MM.1S (cell line): ENCODE measurements at regions not wholly inside any gene's neighbourhood (a gene's known extent, or its start where the extent isn't known, plus 50 kb on each side); places are given as distances from the start of the nearest gene placed in this dataset.

ENCODE experiments used
- EZH2 ChIP-seq: fragments of 300-600 bp; sonication (generic); optimal IDR thresholded peaks from 2 replicates; pipeline ENCODE3; 2017; ENCODE audit warnings: low read depth, mild to moderate bottlenecking, antibody characterized with exemption, low read length, mixed read lengths
- EZH2phosphoT487 ChIP-seq: fragments of 300-600 bp; sonication (generic); IDR thresholded peaks from 2 replicates; pipeline ENCODE4 v1.6.1; 2018; ENCODE audit warnings: antibody characterized with exemption, low read length
- TF ChIP-seq, protein P1 (sequence below): fragments of 300-600 bp; sonication (generic); IDR thresholded peaks from 2 replicates; pipeline ENCODE4 v1.5.1; 2016; ENCODE audit warnings: antibody characterized with exemption, low read length, mixed read lengths

DNA sequence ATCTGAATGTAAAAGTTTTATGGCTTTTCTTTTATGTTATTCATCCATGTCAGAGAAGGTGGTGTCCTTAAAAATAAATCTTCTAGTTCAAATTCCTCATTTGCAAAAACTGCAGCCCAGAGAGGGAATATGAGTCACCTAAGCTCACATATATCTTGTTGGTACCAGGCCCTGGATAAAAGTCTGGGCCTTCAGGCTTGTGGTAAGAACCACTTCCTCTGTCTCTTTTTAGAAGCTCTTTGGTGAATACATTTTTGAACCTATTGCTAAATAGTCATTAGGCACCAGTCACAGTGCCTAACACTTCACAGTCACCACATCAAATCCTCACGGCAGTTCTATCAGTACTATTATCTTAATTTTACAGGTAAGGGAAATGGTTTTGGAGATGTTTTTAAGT lies 199.2 kb downstream of the KCNS3 start:
- TF ChIP-seq, protein P1, sequence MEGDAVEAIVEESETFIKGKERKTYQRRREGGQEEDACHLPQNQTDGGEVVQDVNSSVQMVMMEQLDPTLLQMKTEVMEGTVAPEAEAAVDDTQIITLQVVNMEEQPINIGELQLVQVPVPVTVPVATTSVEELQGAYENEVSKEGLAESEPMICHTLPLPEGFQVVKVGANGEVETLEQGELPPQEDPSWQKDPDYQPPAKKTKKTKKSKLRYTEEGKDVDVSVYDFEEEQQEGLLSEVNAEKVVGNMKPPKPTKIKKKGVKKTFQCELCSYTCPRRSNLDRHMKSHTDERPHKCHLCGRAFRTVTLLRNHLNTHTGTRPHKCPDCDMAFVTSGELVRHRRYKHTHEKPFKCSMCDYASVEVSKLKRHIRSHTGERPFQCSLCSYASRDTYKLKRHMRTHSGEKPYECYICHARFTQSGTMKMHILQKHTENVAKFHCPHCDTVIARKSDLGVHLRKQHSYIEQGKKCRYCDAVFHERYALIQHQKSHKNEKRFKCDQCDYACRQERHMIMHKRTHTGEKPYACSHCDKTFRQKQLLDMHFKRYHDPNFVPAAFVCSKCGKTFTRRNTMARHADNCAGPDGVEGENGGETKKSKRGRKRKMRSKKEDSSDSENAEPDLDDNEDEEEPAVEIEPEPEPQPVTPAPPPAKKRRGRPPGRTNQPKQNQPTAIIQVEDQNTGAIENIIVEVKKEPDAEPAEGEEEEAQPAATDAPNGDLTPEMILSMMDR: no peak
- TF ChIP-seq EZH2 (no peak), EZH2phosphoT487 (no peak)
